Embryonic facial prominence (tissue), 1 donor: ENCODE measurements at regions not wholly inside any gene's neighbourhood (a gene's known extent, or its start where the extent isn't known, plus 50 kb on each side); places are given as distances from the start of the nearest gene placed in this dataset.

ENCODE experiments used
- DNase-seq: peaks from one replicate; pipeline ENCODE4 v3.0.0-alpha.2; 2016; ENCODE audit errors: extremely low spot score

GRCh38 chr5:173800340-173800739 is 87.8 kb upstream of the CPEB4 start:
- DNase-seq: no peak

GRCh38 chr5:173801006-173801405 is 87.1 kb upstream of the CPEB4 start:
- no peak for DNase-seq

GRCh38 chr5:173802670-173803165 is 85.4 kb upstream of the CPEB4 start:
- no peak for DNase-seq

- DNase-seq: no peak
Measured at GRCh38 chr5:173804579-173804978, 83.6 kb upstream of the CPEB4 start.

GRCh38 chr5:173806270-173807035 is 81.7 kb upstream of the CPEB4 start:
- DNase-seq: no peak

- no peak for DNase-seq
Measured at GRCh38 chr5:173807181-173807655, 80.9 kb upstream of the CPEB4 start.

GRCh38 chr5:173808079-173808808 is 79.9 kb upstream of the CPEB4 start:
- DNase-seq: no peak

GRCh38 chr5:173809014-173809413 is 79.1 kb upstream of the CPEB4 start:
- no peak for DNase-seq

- no peak for DNase-seq
Measured at GRCh38 chr5:173812811-173813550, 75.2 kb upstream of the CPEB4 start.

- DNase-seq: no peak
Measured at GRCh38 chr5:173814053-173814452, 74.1 kb upstream of the CPEB4 start.

GRCh38 chr5:173815571-173815970 is 72.6 kb upstream of the CPEB4 start:
- DNase-seq: no peak

GRCh38 chr5:173816728-173817127 is 71.4 kb upstream of the CPEB4 start:
- no peak for DNase-seq

GRCh38 chr5:173817561-173817960 is 70.6 kb upstream of the CPEB4 start:
- no peak for DNase-seq

GRCh38 chr5:173819521-173819920 is 68.6 kb upstream of the CPEB4 start:
- DNase-seq: no peak

GRCh38 chr5:173823274-173823644 is 64.9 kb upstream of the CPEB4 start:
- no peak for DNase-seq

- no peak for DNase-seq
Measured at GRCh38 chr5:173823721-173824567, 64.2 kb upstream of the CPEB4 start.

GRCh38 chr5:173825215-173825865 is 62.8 kb upstream of the CPEB4 start:
- DNase-seq: no peak

- DNase-seq: no peak
Measured at GRCh38 chr5:173826086-173826427, 62.1 kb upstream of the CPEB4 start.

- DNase-seq: no peak
Measured at GRCh38 chr5:173826428-173827350, 61.5 kb upstream of the CPEB4 start.

GRCh38 chr5:173828952-173829351 is 59.2 kb upstream of the CPEB4 start:
- no peak for DNase-seq
